Cardiac fibroblast (primary cell): ENCODE measurements at regions not wholly inside any gene's neighbourhood (a gene's known extent, or its start where the extent isn't known, plus 50 kb on each side); places are given as distances from the start of the nearest gene placed in this dataset.
"Not testable (repeated sequence)": the region's sequence is repeated elsewhere in the genome, so short reads cannot be mapped to it uniquely, and the experiment has no call there.

ENCODE experiments used
- DNase-seq, 2 donors: peaks; one replicate each; pipeline versions ENCODE4 v3.0.0 to v3.0.0-alpha.2; 2010; ENCODE audit warnings: low read depth in 2 of 2
- H3K4me3 ChIP-seq, 2 donors: replicated peaks in 1 of 2; 1 replicate in 1 of 2; 2 replicates in 1 of 2; pipeline ENCODE4 v1.5.1; 2011; ENCODE audit warnings: low read depth in 2 of 2, low read length in 2 of 2, mild to moderate bottlenecking in 2 of 2, moderate library complexity in 1 of 2
- CTCF ChIP-seq: IDR thresholded peaks from one replicate; pipeline ENCODE4 v1.5.1; 2011; ENCODE audit warnings: low read depth, mild to moderate bottlenecking, low read length, inconsistent platforms

DNA sequence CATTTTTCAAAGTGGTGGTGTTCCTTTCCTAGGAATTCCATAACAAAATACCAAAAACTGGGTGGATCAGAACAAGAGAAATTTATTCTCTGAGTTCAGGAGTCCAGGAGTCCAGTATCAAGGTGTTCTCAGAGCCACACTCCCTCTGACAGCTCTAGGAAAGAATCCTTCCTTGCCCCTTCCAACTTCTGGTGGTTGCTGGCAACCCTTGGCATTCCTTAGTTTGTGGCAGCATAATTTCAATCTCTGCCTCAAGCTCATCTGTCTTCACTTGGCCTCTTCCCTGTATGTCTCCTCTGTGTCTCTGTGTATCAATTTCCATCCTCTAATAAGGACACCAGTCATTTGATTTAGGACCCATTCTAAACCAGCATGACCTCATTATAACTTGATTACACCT is 243.7 kb downstream of the MPDZ start:
- no peak for TF ChIP-seq CTCF
- DNase-seq = no peak
- H3K4me3 ChIP-seq = no peak overlapping the region

DNA sequence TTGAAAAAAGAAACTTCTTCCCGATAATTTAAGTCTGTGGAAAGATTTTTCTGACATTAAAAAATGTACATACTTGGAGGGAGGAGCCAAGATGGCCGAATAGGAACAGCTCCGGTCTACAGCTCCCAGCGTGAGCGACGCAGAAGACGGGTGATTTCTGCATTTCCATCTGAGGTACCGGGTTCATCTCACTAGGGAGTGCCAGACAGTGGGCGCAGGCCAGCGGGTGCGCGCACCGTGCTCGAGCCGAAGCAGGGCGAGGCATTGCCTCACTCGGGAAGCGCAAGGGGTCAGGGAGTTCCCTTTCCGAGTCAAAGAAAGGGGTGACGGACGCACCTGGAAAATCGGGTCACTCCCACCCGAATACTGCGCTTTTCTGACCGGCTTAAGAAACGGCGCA is 241.7 kb downstream of the MPDZ start:
- not testable (repeated sequence) for DNase-seq

DNA sequence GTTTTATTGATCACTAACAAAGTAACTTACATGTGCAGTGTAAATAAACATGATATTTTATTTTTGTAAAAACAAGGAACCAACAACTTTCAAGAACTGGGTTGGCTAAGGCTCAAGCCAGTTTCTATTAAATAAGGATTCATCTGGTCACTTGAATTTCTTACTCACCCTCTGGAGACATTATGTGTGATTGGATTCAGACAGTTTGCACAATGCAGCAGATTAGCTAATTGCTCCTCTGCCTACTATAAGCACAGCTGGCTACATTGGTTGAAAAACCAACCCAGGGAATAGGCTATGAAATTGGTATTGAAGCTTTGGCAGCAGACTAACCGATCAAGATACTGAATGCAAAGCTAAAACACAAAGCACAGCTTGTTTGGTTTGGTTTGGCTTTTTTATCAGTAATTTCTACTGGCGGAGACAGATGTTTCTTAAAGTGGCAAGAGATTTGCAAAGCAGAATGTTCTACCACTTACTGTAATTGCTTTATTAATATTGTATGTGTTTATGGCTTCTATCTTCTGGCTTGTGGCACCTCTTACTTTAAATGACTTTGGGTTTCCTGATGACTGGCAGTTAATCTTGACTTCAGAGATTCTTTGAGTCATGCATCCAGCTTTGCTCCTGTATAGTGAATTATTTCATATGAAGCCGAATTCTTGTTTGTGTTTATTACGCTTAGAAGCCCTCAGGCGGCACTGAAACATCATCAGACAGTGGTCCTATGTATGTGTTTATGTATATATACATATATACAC is 231.5 kb downstream of the MPDZ start:
- TF ChIP-seq CTCF = no peak
- H3K4me3 ChIP-seq = no peak overlapping the region
- no peak for DNase-seq

More for the DNA sequence above, 241.7 kb downstream of the MPDZ start:
- H3K4me3 ChIP-seq = not testable (repeated sequence)

DNA sequence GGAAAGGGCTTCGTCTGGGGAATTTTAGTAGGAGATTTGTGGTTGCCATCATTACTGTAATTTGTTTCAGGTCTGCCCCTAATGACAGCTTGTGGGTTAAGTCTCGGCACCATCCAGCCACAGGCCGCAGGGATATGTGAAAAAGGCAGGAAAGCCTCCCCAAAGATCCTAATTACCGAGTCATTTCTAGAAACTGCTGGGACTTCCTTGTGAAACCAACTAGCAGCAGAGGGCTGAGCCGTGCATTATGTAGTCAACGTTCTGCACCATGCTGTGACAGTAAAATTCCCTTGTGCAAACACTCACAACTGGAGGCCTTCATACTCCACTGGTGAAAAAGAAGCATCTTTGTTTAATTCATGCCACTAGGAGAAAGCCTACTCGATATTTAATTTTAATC is 230.3 kb downstream of the MPDZ start:
- no peak for DNase-seq
- H3K4me3 ChIP-seq = no peak overlapping the region
- TF ChIP-seq CTCF = no peak

DNA sequence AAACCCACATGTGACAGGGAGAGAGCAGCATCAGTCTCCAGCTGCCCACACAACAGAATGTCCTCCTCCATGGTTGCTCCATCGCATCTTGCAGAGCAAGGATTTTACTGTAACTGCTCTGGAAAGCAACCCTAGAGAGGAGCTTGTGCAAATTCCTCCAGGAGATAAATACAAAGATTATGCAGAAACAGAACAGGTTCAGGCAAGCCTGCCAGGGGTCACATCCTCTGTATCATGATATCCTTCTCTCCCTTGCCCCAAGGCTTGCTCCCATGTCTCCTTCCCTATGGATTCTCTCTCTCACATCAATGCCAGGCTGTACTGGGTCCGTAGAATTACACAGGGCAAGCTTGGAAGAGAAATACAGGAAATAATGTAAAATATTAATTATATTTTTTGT is 226.0 kb downstream of the MPDZ start:
- H3K4me3 ChIP-seq = no peak overlapping the region
- TF ChIP-seq CTCF = no peak
- no peak for DNase-seq

DNA sequence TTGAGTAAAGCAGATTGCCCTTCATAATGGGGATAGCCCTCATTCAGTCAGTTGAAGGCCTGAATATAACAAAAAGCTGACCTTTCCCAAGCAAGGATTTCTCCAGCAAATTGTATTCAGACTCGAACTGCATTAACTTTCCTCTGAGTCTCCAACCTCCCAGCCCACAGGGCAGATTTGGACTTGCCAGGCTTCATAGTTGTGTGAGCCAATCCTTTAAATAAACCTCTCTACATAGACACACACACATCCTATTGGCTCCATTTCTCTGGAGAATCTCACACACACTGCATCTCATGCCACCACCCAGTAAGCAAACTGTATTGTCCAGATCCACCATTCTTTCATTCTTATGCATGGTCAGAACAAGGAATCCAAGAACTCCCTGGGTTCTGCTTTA is 225.1 kb downstream of the MPDZ start:
- DNase-seq = no peak
- no peak for TF ChIP-seq CTCF
- H3K4me3 ChIP-seq = no peak overlapping the region
